RWPE2 (cell line): ENCODE measurements at regions not wholly inside any gene's neighbourhood (a gene's known extent, or its start where the extent isn't known, plus 50 kb on each side); places are given as distances from the start of the nearest gene placed in this dataset.

Experiments
- ATAC-seq: fragments of 200-7000 bp; cut with Tn5 transposase; 3 replicates; pipeline ENCODE4 v1.9.1; 2021; ENCODE audit warnings: low read depth
- DNase-seq: peaks from one replicate; pipeline ENCODE4 v3.0.0-alpha.2; 2020; ENCODE audit warnings: low spot score
- H3K27ac ChIP-seq: fragments of 450-650 bp; 2 replicates; pipeline ENCODE4 v1.5.1; 2017; ENCODE audit warnings: mild to moderate bottlenecking; ENCODE audit not compliant: poor library complexity, severe bottlenecking
- H3K27me3 ChIP-seq: fragments of 250-450 bp; sonication (Bioruptor Pico); 2 replicates; pipeline ENCODE4 v1.5.1; 2021; ENCODE audit warnings: mild to moderate bottlenecking, moderate library complexity; ENCODE audit not compliant: insufficient read depth, poor library complexity, severe bottlenecking
- H3K36me3 ChIP-seq: fragments of 250-450 bp; sonication (Bioruptor Pico); 2 replicates; pipeline ENCODE4 v1.5.1; 2020; ENCODE audit warnings: low read depth, mild to moderate bottlenecking, moderate library complexity
- H3K4me1 ChIP-seq: fragments of 250-450 bp; sonication (Bioruptor Pico); 2 replicates; pipeline ENCODE4 v1.5.1; 2021; ENCODE audit warnings: mild to moderate bottlenecking, moderate library complexity; ENCODE audit not compliant: insufficient read depth, poor library complexity, severe bottlenecking
- H3K4me3 ChIP-seq: fragments of 250-450 bp; sonication (Bioruptor Pico); 2 replicates; pipeline ENCODE4 v1.5.1; 2021; ENCODE audit warnings: mild to moderate bottlenecking, moderate library complexity; ENCODE audit not compliant: severe bottlenecking
- H3K9me3 ChIP-seq: fragments of 250-450 bp; sonication (Bioruptor Pico); 2 replicates; pipeline ENCODE4 v1.5.1; 2021; ENCODE audit warnings: mild to moderate bottlenecking, moderate library complexity; ENCODE audit not compliant: severe bottlenecking
- TF ChIP-seq, protein P1 (sequence below): fragments of 450-650 bp; IDR thresholded peaks from one replicate; pipeline ENCODE4 v1.5.1; 2017; ENCODE audit warnings: mild to moderate bottlenecking, moderate library complexity; ENCODE audit not compliant: poor library complexity, severe bottlenecking

DNA sequence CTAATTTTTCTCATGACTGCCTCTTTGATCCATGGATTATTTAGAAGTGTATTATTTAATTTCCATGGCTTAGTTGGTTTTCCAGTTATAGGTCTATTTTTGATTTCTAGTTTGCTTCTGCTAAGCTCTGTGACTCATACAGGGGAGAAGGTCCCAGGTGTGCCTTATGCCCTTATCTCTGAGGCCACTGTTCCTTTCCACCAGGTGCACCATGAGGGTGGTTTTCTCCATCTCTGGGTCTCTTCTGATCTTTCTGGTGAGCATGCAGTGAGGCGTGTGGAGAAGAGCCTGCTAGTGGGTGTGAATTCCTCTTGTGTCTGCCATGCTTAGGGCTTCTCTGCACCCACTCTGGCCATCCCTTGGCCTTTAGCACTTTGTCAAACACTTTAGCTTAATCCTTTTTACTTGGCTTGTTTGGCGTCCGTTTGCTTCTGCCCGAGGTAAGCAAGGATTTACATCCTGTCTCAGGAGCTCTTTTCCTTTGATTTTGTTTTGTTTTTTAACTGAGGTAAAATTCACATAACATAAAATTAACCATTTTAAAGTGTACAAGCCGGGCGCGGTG, 129.8 kb upstream of the ARL4C start:
- H3K9me3 ChIP-seq: no peaks in the 10 kb centered on the region
- TF ChIP-seq, protein P1, sequence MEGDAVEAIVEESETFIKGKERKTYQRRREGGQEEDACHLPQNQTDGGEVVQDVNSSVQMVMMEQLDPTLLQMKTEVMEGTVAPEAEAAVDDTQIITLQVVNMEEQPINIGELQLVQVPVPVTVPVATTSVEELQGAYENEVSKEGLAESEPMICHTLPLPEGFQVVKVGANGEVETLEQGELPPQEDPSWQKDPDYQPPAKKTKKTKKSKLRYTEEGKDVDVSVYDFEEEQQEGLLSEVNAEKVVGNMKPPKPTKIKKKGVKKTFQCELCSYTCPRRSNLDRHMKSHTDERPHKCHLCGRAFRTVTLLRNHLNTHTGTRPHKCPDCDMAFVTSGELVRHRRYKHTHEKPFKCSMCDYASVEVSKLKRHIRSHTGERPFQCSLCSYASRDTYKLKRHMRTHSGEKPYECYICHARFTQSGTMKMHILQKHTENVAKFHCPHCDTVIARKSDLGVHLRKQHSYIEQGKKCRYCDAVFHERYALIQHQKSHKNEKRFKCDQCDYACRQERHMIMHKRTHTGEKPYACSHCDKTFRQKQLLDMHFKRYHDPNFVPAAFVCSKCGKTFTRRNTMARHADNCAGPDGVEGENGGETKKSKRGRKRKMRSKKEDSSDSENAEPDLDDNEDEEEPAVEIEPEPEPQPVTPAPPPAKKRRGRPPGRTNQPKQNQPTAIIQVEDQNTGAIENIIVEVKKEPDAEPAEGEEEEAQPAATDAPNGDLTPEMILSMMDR: no peak
- no peaks in the 10 kb centered on the region for H3K4me1 ChIP-seq
- H3K27ac ChIP-seq: no peak overlapping the region
- no peaks in the 10 kb centered on the region for H3K27me3 ChIP-seq
- DNase-seq (no peak), ATAC-seq (no peak)
- no peak overlapping the region for H3K4me3 ChIP-seq
- no peaks in the 10 kb centered on the region for H3K36me3 ChIP-seq

- Histone ChIP-seq H3K4me1 (no peaks in the 10 kb centered on the region), H3K4me3 (no peak overlapping the region), H3K9me3 (no peaks in the 10 kb centered on the region), H3K27ac (no peak overlapping the region), H3K36me3 (no peaks in the 10 kb centered on the region), H3K27me3 (no peaks in the 10 kb centered on the region)
- DNase-seq: no peak
- TF ChIP-seq, protein P1: no peak
- ATAC-seq: no peak
Measured at GRCh38 chr2:234625626-234626250, 128.9 kb upstream of the ARL4C start.

- DNase-seq (no peak), ATAC-seq (no peak)
- no peaks in the 10 kb centered on the region for H3K27me3 ChIP-seq
Measured at GRCh38 chr2:234623521-234623991, 126.7 kb upstream of the ARL4C start.

DNA sequence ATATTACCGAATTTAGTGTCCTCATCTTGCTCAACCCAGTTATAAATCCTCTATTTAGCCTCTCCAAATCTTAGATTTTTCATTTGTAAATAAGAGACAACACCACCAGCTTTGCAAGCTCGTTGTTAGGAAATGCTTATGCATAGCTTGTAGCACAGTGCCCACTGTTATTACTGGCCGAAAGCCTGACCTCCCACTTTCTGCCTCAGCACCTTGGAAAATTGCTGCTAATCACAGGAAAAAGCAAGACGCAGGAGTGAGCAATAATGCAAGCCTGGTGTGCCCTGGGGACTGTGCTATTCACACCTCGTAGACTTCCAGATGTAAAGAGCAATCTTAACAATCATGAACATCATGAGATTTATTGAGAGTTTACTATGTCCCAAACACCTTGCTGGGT, 124.2 kb upstream of the ARL4C start:
- H3K9me3 ChIP-seq: no peaks in the 10 kb centered on the region
- no peaks in the 10 kb centered on the region for H3K4me1 ChIP-seq
- H3K4me3 ChIP-seq: no peak overlapping the region
- ATAC-seq (no peak), DNase-seq (no peak)
- no peaks in the 10 kb centered on the region for H3K36me3 ChIP-seq
- TF ChIP-seq, protein P1: no peak
- H3K27ac ChIP-seq: no peak overlapping the region
- H3K27me3 ChIP-seq: no peaks in the 10 kb centered on the region

More at GRCh38 chr2:234623521-234623991, 126.7 kb upstream of the ARL4C start:
- no peak overlapping the region for H3K4me3 ChIP-seq
- H3K9me3 ChIP-seq: no peaks in the 10 kb centered on the region
- H3K36me3 ChIP-seq: no peaks in the 10 kb centered on the region
- H3K27ac ChIP-seq: no peak overlapping the region
- no peaks in the 10 kb centered on the region for H3K4me1 ChIP-seq
- TF ChIP-seq, protein P1: no peak

GRCh38 chr2:234620018-234620417, 123.1 kb upstream of the ARL4C start:
- no peaks in the 10 kb centered on the region for H3K27me3 ChIP-seq
- DNase-seq (no peak), ATAC-seq (no peak)
- no peaks in the 10 kb centered on the region for H3K4me1 ChIP-seq
- TF ChIP-seq, protein P1: no peak
- no peaks in the 10 kb centered on the region for H3K36me3 ChIP-seq
- H3K9me3 ChIP-seq: no peaks in the 10 kb centered on the region
- H3K4me3 ChIP-seq: no peak overlapping the region
- no peak overlapping the region for H3K27ac ChIP-seq
